ENCODE measurements at regions not wholly inside any gene's neighbourhood (a gene's known extent, or its start where the extent isn't known, plus 50 kb on each side); places are given as distances from the start of the nearest gene placed in this dataset.
"Not testable (repeated sequence)": the region's sequence is repeated elsewhere in the genome, so short reads cannot be mapped to it uniquely, and the experiment has no call there.

DNA sequence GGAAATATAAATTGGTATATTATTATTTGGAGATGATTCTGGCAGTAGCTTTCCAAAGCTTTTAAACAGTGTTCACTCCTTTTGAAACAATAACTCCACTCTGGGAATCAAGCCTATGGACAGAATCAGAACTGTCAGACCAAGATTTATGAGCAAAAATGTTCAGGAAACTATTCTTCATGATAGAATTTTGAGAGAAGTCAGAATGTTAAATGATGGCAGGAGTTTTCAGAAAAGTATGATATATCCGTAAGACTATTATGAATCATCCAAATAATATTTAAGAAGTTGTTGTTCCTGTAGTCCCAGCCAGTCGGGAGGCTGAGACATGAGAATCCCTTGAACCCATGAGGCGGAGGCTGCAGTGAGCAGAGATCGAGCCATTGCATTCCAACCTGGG lies 50.5 kb upstream of the ADGRG2 start:
- DNase-seq: no peak

DNA sequence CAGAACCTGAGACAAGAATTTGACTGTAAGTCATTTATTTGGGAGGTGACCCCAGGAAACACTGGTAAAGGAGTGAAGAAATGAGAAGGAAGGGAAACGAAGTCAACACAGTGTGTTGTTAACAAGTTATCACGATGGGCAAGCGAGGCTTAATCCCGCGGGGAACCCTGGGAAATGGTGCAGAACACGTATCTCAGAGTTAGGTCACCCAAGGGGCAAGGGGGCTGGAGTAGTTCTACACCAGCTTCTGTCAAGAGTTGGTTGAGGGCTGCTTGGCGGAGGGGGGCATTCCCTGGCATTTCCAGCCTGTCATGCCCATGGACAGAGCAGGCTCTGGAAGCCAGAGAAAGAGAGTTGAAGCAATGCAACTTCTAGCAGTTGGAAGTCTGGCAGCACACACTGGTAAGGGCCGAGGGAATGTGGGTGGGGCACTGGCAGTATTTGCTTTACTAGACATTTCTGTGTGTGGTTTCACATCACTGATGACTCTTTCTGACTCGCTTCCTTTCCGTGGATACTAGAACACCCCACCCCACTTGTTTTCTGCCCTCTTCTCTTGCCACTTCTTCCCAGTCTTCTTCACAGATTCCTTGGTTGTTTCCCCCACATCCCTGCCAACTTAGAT lies 52.2 kb upstream of the ADGRG2 start:
- no peak for DNase-seq

- no peak for DNase-seq
Observed at GRCh38 chrX:19176901-19177630, 54.8 kb upstream of the ADGRG2 start.

- no peak for DNase-seq
Observed at GRCh38 chrX:19177721-19178120, 55.5 kb upstream of the ADGRG2 start.

DNA sequence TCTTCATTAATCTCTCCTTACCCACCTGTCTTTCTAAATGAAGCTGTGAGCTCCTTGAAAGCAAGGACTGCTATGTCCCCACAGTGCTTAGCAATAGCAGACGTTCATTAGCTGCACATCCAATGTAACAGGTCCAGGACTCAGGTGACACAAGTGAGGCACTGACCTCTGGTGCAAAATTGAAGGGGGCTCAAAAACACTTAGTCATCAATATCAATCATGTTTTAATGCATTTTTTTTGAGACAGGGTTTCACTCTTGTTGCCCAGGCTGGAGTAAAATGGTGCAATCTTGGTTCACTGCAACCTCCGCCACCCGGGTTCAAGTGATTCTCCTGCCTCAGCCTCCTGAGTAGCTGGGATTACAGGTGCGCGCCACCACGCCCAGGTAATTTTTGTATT lies 56.1 kb upstream of the ADGRG2 start:
- DNase-seq: no peak

DNA sequence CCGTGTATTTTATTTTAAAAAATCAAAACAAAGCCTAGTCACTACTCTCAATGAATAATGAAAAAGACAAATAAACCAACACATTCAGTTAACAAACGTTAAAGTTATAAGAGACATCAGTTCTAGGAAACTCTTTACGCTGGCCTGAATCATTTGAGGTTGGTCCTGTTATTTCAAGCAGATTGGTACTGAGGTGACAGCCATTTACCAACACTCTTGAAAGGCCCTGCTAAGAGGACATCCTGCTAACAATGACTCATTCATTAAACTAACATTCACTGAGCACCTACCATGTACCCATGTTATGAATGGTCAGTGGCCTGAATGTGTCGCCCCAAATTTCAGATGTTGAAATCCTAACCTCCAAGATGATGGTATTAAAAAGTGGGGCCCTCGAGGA lies 57.1 kb upstream of the ADGRG2 start:
- DNase-seq: no peak

GRCh38 chrX:19181345-19181744 lies 59.1 kb upstream of the ADGRG2 start:
- no peak for DNase-seq

GRCh38 chrX:19182785-19183184 lies 60.5 kb upstream of the ADGRG2 start:
- DNase-seq: no peak

DNA sequence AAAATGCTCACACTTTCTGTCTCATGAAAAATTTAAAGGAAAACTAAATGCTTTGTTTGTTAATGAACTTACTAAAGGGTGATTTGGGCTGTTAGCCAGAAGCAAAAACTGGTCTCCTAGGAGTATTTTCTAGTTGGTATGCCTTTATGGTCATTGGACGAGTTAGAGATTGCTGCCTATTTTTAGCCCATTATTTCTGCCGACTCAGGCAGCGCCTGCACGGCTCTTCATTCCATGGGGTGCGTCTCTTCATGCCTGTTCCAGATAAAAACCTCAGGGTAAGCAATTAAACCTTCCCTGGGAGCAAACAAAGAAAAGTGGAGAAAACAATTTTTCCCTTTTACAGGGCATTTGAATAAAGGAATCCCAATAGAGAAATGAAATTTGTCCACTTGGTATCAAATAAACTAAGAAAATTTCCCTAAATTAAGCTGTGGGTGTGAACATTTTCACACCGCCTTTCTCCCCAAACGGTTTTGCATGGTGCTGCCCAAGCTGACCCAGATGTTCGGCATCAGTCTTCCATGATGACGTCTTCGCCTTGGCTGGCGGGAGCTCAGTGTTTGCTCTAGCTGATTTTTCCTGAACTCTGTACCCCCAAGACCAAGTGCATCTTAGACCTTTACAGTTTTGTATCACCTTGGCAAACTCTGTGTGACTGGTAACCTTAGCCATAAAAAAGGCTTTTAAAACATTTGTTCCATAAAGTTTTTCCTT lies 61.7 kb upstream of the ADGRG2 start:
- DNase-seq: no peak

GRCh38 chrX:19188566-19188965 lies 66.3 kb upstream of the ADGRG2 start:
- DNase-seq: no peak

- no peak for DNase-seq
Observed at GRCh38 chrX:19190902-19191301, 68.6 kb upstream of the ADGRG2 start.

GRCh38 chrX:19193565-19193964 lies 71.3 kb upstream of the ADGRG2 start:
- DNase-seq: no peak

- peak; percentile 6 for DNase-seq
Observed at GRCh38 chrX:19194285-19195242, 72.3 kb upstream of the ADGRG2 start.

DNA sequence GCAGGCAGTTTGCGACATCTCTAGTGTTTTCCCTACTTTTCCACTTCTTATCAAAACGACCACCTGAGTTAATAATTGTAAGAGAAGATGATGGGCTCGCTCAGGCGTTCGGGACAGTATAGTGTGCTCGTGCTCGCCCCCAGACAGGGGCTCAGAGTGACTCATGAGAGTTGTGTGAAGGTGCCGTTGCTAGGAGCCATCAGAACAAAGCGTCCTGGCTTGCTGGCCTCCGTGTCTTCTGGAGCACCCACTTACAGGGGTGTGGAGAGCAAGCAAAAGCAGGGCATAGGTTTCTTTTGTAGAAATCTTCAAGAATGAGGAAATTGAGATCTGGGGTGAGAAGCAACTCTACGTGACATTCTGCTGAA lies 73.0 kb upstream of the ADGRG2 start:
- no peak for DNase-seq

DNA sequence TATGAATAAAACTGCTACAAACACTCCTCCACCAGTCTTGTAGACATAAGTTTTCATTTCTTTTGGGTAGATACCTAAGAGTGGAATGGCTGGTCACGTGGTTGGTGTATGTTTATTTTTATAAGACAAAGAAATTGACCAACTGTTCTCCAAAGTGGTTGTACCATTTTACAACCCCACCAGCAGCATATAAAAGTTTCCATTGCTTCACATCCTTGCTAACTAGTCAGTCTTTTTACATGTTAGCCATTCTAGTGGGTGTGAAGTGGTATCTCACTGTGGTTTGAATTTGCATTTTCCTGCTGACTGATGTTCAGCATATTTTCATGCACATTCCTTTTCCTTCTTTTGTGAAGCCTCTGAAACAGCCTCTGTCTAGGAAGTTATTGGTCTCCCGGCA lies 76.2 kb upstream of the ADGRG2 start:
- no peak for DNase-seq

- no peak for DNase-seq
Observed at GRCh38 chrX:19202171-19202570, 79.9 kb upstream of the ADGRG2 start.

DNA sequence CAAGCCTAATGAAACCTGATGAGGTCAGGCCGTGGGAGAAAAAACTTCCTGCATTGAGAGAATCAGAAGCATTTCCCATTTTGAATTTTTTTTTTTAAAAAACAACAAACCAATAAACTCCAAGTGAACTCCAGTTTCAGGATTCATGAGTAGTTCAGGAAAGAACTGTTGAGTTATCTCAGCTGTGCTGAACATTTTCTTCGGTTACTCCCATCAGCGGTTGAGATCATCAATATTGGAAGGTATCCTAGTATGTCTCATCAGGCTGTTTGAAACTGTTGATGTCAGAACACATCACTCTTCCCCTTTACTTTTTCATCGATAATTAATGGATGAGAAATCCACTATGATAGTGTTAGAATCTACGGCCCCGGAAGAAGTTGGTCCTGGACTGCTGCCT lies 82.4 kb upstream of the ADGRG2 start:
- DNase-seq: no peak

- no peak for DNase-seq
Observed at GRCh38 chrX:19212037-19212436, 89.8 kb upstream of the ADGRG2 start.

DNA sequence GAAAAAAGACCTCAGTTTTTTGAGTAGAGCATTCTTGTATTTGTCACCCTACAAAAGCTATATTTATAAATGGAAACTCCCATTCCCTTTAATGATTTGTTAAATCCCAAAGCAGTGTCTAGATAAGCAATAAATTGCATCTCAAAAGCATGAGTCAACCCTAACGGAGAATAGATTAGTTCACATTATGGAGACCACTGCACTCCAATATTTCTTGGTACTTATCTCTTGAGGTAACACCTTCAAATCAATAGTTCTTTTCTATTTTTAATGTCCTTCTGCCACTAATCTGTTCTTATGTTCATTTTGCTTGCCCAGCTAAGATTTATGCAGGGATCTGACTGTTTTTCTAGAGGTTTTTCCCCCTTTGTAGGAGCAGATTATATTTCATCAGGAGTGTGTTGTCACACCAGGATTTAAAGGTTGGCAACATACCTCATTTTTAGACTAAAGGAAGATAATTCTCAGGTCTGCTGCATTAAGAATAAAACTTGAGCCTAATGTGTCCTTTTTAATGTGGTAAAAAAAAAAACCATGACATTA lies 91.4 kb upstream of the ADGRG2 start:
- DNase-seq: no peak

- no peak for DNase-seq
Observed at GRCh38 chrX:19214311-19214710, 92.0 kb upstream of the ADGRG2 start.

DNA sequence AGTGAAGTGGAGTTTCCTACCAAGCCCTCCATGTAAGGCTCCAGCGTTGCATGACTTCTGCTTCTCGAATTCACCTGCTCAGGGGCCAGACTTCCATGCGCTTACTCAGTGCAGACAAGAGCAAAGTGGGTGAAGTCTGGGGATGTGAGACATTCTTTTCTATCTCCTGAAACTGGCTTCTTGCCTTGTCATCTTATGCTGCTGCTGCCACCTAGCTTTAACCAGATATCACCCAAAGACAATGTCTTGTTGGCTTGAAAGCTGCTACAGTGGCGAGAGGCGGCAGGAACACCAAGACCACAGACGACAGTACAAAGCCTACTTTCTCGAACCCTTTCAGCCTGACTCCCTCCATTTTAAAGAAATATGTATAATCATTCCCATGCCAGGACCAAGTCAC lies 103.6 kb upstream of the ADGRG2 start:
- DNase-seq: no peak

- not testable (repeated sequence) for DNase-seq
Observed at GRCh38 chrX:19229896-19230295, 107.6 kb upstream of the ADGRG2 start.

GRCh38 chrX:19237901-19238300 lies 105.8 kb upstream of the PDHA1 start:
- DNase-seq: no peak

All from DMS 273 treated with DMSO at 0.1 percent for 48 hours (cell line).